IMR-90 (cell line): ENCODE measurements at regions not wholly inside any gene's neighbourhood (a gene's known extent, or its start where the extent isn't known, plus 50 kb on each side); places are given as distances from the start of the nearest gene placed in this dataset.

Experiments used
- ATAC-seq: fragments of 200-7000 bp; cut with Tn5 transposase; 2 replicates; pipeline ENCODE4 v1.9.1; 2020; ENCODE audit warnings: low read depth, mild to moderate bottlenecking, moderate library complexity
- BruUV-seq: library from RNA; stranded (reverse); fragments of 400-500 nt; replicated peaks from 2 replicates; lab custom pipeline; 2021; lab: Mats Ljungman, UMichigan
- CTCF ChIA-PET: fragments of 300-600 bp; formaldehyde crosslinking; extraction: SDS; loops from one replicate; lab custom pipeline; 2021; ENCODE audit warnings: antibody characterized with exemption; lab: Yijun Ruan, JAX
- POLR2A ChIA-PET: fragments of 300-600 bp; sonication (Branson Sonifier 250); formaldehyde crosslinking; loops from one replicate; lab custom pipeline; 2022; ENCODE audit warnings: antibody characterized with exemption; ENCODE audit not compliant: unreplicated experiment; lab: Charles Lee
- DNase-seq: peaks from one replicate; pipeline ENCODE4 v3.0.0; 2013
- H2AFZ ChIP-seq: replicated peaks from 2 replicates; pipeline ENCODE3; 2013; ENCODE audit warnings: low read length, mild to moderate bottlenecking; ENCODE audit not compliant: poor library complexity
- H2AK5ac ChIP-seq: 2 replicates; pipeline ENCODE4 v1.6.1; 2013; ENCODE audit warnings: low read depth, low read length, inconsistent platforms
- H2AK9ac ChIP-seq: replicated peaks from 2 replicates; pipeline ENCODE3; 2013; ENCODE audit warnings: mild to moderate bottlenecking, low read depth, low read length, moderate library complexity; ENCODE audit not compliant: poor library complexity
- H2BK120ac ChIP-seq: 2 replicates; pipeline ENCODE4 v1.6.1; 2013; ENCODE audit warnings: low read depth, low read length, inconsistent platforms
- H2BK15ac ChIP-seq: 3 replicates; pipeline ENCODE4 v1.6.1; 2013; ENCODE audit warnings: low read depth, low read length, inconsistent platforms
- H2BK20ac ChIP-seq: 2 replicates; pipeline ENCODE4 v1.6.1; 2013; ENCODE audit warnings: low read depth, mild to moderate bottlenecking, inconsistent platforms, low read length, moderate library complexity
- H2BK5ac ChIP-seq: 2 replicates; pipeline ENCODE4 v1.6.1; 2013; ENCODE audit warnings: mild to moderate bottlenecking, low read depth, low read length, inconsistent platforms; ENCODE audit not compliant: poor library complexity, severe bottlenecking
- H3K14ac ChIP-seq: replicated peaks from 2 replicates; pipeline ENCODE4 v1.6.1; 2013; ENCODE audit warnings: low read depth, low read length, inconsistent platforms
- H3K18ac ChIP-seq: 2 replicates; pipeline ENCODE4 v1.6.1; 2013; ENCODE audit warnings: low read depth, low read length, control low read depth
- H3K23ac ChIP-seq: 2 replicates; pipeline ENCODE4 v1.6.1; 2013; ENCODE audit warnings: low read depth, low read length, inconsistent platforms
- H3K27ac ChIP-seq: 2 replicates; pipeline ENCODE4 v1.5.1; 2013; ENCODE audit warnings: mild to moderate bottlenecking, control low read depth, low read length; ENCODE audit not compliant: insufficient read depth
- H3K27me3 ChIP-seq: 2 replicates; pipeline ENCODE4 v1.6.1; 2013; ENCODE audit warnings: low read length; ENCODE audit not compliant: control insufficient read depth, insufficient read depth
- H3K36me3 ChIP-seq: 2 replicates; pipeline ENCODE4 v1.6.1; 2013; ENCODE audit warnings: low read length, mixed read lengths; ENCODE audit not compliant: control insufficient read depth, insufficient read depth
- H3K4ac ChIP-seq: 2 replicates; pipeline ENCODE4 v1.6.1; 2013; ENCODE audit warnings: low read depth, low read length, inconsistent platforms
- H3K4me1 ChIP-seq: 2 replicates; pipeline ENCODE4 v1.6.1; 2013; ENCODE audit warnings: low read length, mixed read lengths; ENCODE audit not compliant: control insufficient read depth, insufficient read depth
- H3K4me2 ChIP-seq: 2 replicates; pipeline ENCODE4 v1.6.1; 2013; ENCODE audit warnings: low read depth, mild to moderate bottlenecking, control low read depth, low read length, moderate library complexity
- H3K4me3 ChIP-seq: 2 replicates; pipeline ENCODE4 v1.5.1; 2013; ENCODE audit warnings: low read depth, mild to moderate bottlenecking, control low read depth, low read length, moderate library complexity; ENCODE audit not compliant: insufficient read depth
- H3K56ac ChIP-seq: 2 replicates; pipeline ENCODE4 v1.6.1; 2013; ENCODE audit warnings: low read length, inconsistent platforms; ENCODE audit not compliant: insufficient read depth; ENCODE audit errors: extremely low read depth
- H3K79me1 ChIP-seq, 2 experiments: 2 replicates each; pipeline ENCODE4 v1.6.1; 2013; ENCODE audit warnings: low read length in 2 of 2, inconsistent platforms in 1 of 2, low read depth in 1 of 2
- H3K9ac ChIP-seq: 2 replicates; pipeline ENCODE4 v1.6.1; 2013; ENCODE audit warnings: low read depth, low read length, control low read depth
- H3K9me1 ChIP-seq: 2 replicates; pipeline ENCODE4 v1.6.1; 2013; ENCODE audit warnings: low read length, inconsistent platforms; ENCODE audit not compliant: insufficient read depth
- H3K9me3 ChIP-seq: 2 replicates; pipeline ENCODE4 v1.6.1; 2013; ENCODE audit warnings: low read length; ENCODE audit not compliant: control insufficient read depth, insufficient read depth
- H4K20me1 ChIP-seq: 2 replicates; pipeline ENCODE4 v1.6.1; 2013; ENCODE audit warnings: low read length, inconsistent platforms; ENCODE audit not compliant: insufficient read depth
- H4K5ac ChIP-seq: 2 replicates; pipeline ENCODE4 v1.6.1; 2013; ENCODE audit warnings: mild to moderate bottlenecking, low read depth, low read length, control low read depth
- H4K8ac ChIP-seq, 2 experiments: 2 replicates each; pipeline ENCODE4 v1.6.1; 2013; ENCODE audit warnings: low read depth in 2 of 2, low read length in 2 of 2, control low read depth in 1 of 2, inconsistent platforms in 1 of 2
- H4K91ac ChIP-seq: 2 replicates; pipeline ENCODE4 v1.6.1; 2013; ENCODE audit warnings: low read depth, low read length, inconsistent platforms; ENCODE audit not compliant: insufficient read depth
- BHLHE40 ChIP-seq: fragments of 150-350 bp; IDR thresholded peaks from 2 replicates; pipeline ENCODE4 v1.6.1; 2016; ENCODE audit warnings: mild to moderate bottlenecking, low read depth, low read length
- CEBPB ChIP-seq: IDR thresholded peaks from 2 replicates; pipeline ENCODE4 v1.6.1; 2012; ENCODE audit warnings: low read depth, low read length, improper control_type of control experiment
- CHD1 ChIP-seq: IDR thresholded peaks from 2 replicates; pipeline ENCODE4 v1.6.1; 2012; ENCODE audit warnings: low read depth, low read length, improper control_type of control experiment
- FOS ChIP-seq: fragments of 150-350 bp; IDR thresholded peaks from 2 replicates; pipeline ENCODE4 v1.6.1; 2016; ENCODE audit warnings: low read depth, low read length
- MAFK ChIP-seq: IDR thresholded peaks from 2 replicates; pipeline ENCODE4 v1.6.1; 2012; ENCODE audit warnings: low read depth, low read length, improper control_type of control experiment
- MAZ ChIP-seq: IDR thresholded peaks from 2 replicates; pipeline ENCODE4 v1.6.1; 2012; ENCODE audit warnings: low read depth, mild to moderate bottlenecking, low read length, improper control_type of control experiment, moderate library complexity, borderline replicate concordance
- MXI1 ChIP-seq: IDR thresholded peaks from 2 replicates; pipeline ENCODE4 v1.6.1; 2012; ENCODE audit warnings: low read depth, mild to moderate bottlenecking, low read length, moderate library complexity, borderline replicate concordance
- NFE2L2 ChIP-seq: fragments of 150-350 bp; IDR thresholded peaks from 2 replicates; pipeline ENCODE4 v1.6.1; 2016; ENCODE audit warnings: low read depth, mild to moderate bottlenecking, low read length
- POLR2A ChIP-seq: IDR thresholded peaks from 2 replicates; pipeline ENCODE4 v1.6.1; 2012; ENCODE audit warnings: mild to moderate bottlenecking, low read depth, low read length
- RAD21 ChIP-seq: IDR thresholded peaks from 2 replicates; pipeline ENCODE4 v1.6.1; 2012; ENCODE audit warnings: low read length, improper control_type of control experiment
- RCOR1 ChIP-seq: IDR thresholded peaks from 2 replicates; pipeline ENCODE4 v1.6.1; 2012; ENCODE audit warnings: mild to moderate bottlenecking, low read length, improper control_type of control experiment; ENCODE audit not compliant: insufficient replicate concordance
- RFX5 ChIP-seq: IDR thresholded peaks from 2 replicates; pipeline ENCODE4 v1.8.0; 2012; ENCODE audit warnings: low read depth, mild to moderate bottlenecking, low read length, moderate library complexity
- SMC3 ChIP-seq: fragments of 150-350 bp; IDR thresholded peaks from 2 replicates; pipeline ENCODE4 v1.6.1; 2016; ENCODE audit warnings: low read depth, mild to moderate bottlenecking, antibody characterized with exemption, low read length, moderate library complexity
- WGBS, 2 experiments: methylation state at CpG; one replicate each; pipeline versions ENCODE4 v1.1.5 to v1.1.7; 2013; ENCODE audit warnings: missing lambda C conversion rate in 2 of 2; ENCODE audit not compliant: insufficient read length in 1 of 2; ENCODE audit errors: extremely low coverage in 2 of 2; 5-methylcytosine and 5-hydroxymethylcytosine counted together
- dilution Hi-C: fragments of 300-500 bp; cut with HindIII; formaldehyde crosslinking; loops from one replicate; pipeline ENCODE4 v1.14.3; 2018; ENCODE audit warnings: low sequenced_read_pairs; ENCODE audit not compliant: unreplicated experiment
- in situ Hi-C: fragments of 300-500 bp; cut with MboI; formaldehyde crosslinking; loops from 3 replicates; pipeline ENCODE4 v1.14.3; 2019; ENCODE audit warnings: low sequenced_read_pairs, inconsistent platforms, mixed read lengths
- intact Hi-C: fragments of 100-400 bp; cut with micrococcal nuclease; formaldehyde crosslinking; loops from 2 replicates; pipeline ENCODE4 v1.10.0; 2022
- TF ChIP-seq, protein P1 (sequence below): fragments of 150-350 bp; IDR thresholded peaks from 2 replicates; pipeline ENCODE4 v1.6.1; 2017; ENCODE audit warnings: mild to moderate bottlenecking, antibody characterized with exemption, low read length, low read depth
- TF ChIP-seq, protein P2 (sequence below): fragments of 150-350 bp; IDR thresholded peaks from 2 replicates; pipeline ENCODE4 v1.6.1; 2016; ENCODE audit warnings: low read depth, mild to moderate bottlenecking, low read length, moderate library complexity, borderline replicate concordance
- TF ChIP-seq, protein P3 (sequence below): conservative IDR thresholded peaks from 2 replicates; pipeline ENCODE4 v1.5.1; 2012; ENCODE audit warnings: mild to moderate bottlenecking, low read depth, low read length, improper control_type of control experiment

DNA sequence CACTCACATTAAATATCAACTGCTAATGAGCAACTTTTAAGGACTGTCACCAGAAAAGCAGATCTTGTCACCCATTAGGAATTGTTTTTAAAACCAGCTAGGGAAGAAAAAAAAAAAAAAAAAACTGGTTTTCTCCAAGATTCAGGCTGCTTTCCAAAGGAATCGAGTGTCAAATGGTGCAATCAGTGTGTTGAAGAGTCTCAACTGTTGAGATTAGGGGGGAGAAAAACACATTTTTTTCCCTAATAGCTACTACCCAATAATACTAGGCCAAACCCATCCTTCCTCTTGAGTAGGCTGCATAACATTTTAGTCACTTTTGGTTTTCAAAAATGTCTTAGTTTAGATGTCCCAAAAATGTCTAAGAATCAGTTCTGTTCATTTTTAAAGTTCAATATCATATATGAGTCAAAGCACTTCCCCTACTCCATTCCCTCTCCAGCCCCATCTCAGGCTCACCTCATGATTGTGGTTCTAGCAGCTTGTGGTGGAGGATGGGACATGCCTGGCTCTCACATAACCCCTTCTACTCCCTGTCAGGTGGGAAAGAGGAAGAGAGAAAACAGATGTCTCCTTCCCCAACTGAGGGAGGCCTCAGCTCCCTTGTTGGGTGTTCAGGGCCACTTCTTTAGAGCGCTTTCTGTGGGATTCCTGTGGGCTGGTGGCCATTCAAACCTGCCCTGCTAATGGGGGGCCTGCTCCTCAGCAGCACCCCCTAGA is 193.6 kb downstream of the CWF19L2 start:
- H3K79me1 ChIP-seq: no peaks in the 10 kb centered on the region
- ATAC-seq (no peak), DNase-seq (no peak)
- H2AK9ac ChIP-seq: no peak overlapping the region
- no peaks in the 10 kb centered on the region for H4K20me1 ChIP-seq
- intact Hi-C loops (no loop called here), in situ Hi-C loops (no loop called here), dilution Hi-C loops (no loop called here)
- H2AK5ac ChIP-seq: no peak overlapping the region
- H3K4me3 ChIP-seq: no peak overlapping the region
- H2BK15ac ChIP-seq: no peak overlapping the region
- H3K9me3 ChIP-seq: no peaks in the 10 kb centered on the region
- H2BK20ac ChIP-seq: no peak overlapping the region
- no peak overlapping the region for H2BK5ac ChIP-seq
- BruUV-seq: no TSS peak
- ChIA-PET CTCF (no interaction called here), POLR2A (no interaction called here)
- H4K8ac ChIP-seq: no peak overlapping the region
- H3K14ac ChIP-seq: no peak overlapping the region
- WGBS, 2 experiments: no CpG with 5 or more reads among the region's 2 CpGs
- H3K23ac ChIP-seq: no peak overlapping the region
- H3K9ac ChIP-seq: no peak overlapping the region
- no peak overlapping the region for H4K5ac ChIP-seq
- no peak overlapping the region for H3K27ac ChIP-seq
- H2AFZ ChIP-seq: no peak overlapping the region
- no peak overlapping the region for H3K4me2 ChIP-seq
- no peak overlapping the region for H4K91ac ChIP-seq
- no peak overlapping the region for H3K56ac ChIP-seq
- no peaks in the 10 kb centered on the region for H3K4me1 ChIP-seq
- H3K9me1 ChIP-seq: no peaks in the 10 kb centered on the region
- no peaks in the 10 kb centered on the region for H3K36me3 ChIP-seq
- H2BK120ac ChIP-seq: no peak overlapping the region
- H3K18ac ChIP-seq: no peak overlapping the region
- TF ChIP-seq CEBPB (no peak), FOS (no peak), RCOR1 (no peak), MAFK (no peak), MXI1 (no peak), MAZ (no peak), NFE2L2 (no peak), SMC3 (no peak), RFX5 (no peak), CHD1 (no peak), RAD21 (no peak), BHLHE40 (no peak), POLR2A (no peak)
- TF ChIP-seq, protein P1, sequence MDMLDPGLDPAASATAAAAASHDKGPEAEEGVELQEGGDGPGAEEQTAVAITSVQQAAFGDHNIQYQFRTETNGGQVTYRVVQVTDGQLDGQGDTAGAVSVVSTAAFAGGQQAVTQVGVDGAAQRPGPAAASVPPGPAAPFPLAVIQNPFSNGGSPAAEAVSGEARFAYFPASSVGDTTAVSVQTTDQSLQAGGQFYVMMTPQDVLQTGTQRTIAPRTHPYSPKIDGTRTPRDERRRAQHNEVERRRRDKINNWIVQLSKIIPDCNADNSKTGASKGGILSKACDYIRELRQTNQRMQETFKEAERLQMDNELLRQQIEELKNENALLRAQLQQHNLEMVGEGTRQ: no peak
- TF ChIP-seq, protein P2, sequence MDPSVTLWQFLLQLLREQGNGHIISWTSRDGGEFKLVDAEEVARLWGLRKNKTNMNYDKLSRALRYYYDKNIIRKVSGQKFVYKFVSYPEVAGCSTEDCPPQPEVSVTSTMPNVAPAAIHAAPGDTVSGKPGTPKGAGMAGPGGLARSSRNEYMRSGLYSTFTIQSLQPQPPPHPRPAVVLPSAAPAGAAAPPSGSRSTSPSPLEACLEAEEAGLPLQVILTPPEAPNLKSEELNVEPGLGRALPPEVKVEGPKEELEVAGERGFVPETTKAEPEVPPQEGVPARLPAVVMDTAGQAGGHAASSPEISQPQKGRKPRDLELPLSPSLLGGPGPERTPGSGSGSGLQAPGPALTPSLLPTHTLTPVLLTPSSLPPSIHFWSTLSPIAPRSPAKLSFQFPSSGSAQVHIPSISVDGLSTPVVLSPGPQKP: no peak
- TF ChIP-seq, protein P3, sequence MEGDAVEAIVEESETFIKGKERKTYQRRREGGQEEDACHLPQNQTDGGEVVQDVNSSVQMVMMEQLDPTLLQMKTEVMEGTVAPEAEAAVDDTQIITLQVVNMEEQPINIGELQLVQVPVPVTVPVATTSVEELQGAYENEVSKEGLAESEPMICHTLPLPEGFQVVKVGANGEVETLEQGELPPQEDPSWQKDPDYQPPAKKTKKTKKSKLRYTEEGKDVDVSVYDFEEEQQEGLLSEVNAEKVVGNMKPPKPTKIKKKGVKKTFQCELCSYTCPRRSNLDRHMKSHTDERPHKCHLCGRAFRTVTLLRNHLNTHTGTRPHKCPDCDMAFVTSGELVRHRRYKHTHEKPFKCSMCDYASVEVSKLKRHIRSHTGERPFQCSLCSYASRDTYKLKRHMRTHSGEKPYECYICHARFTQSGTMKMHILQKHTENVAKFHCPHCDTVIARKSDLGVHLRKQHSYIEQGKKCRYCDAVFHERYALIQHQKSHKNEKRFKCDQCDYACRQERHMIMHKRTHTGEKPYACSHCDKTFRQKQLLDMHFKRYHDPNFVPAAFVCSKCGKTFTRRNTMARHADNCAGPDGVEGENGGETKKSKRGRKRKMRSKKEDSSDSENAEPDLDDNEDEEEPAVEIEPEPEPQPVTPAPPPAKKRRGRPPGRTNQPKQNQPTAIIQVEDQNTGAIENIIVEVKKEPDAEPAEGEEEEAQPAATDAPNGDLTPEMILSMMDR: no peak
- H3K27me3 ChIP-seq: no peaks in the 10 kb centered on the region
- H3K4ac ChIP-seq: no peak overlapping the region
